ENCODE measurements at regions not wholly inside any gene's neighbourhood (a gene's known extent, or its start where the extent isn't known, plus 50 kb on each side); places are given as distances from the start of the nearest gene placed in this dataset.

- ATAC-seq (no peak), DNase-seq (ENCODE audit: low read depth, low spot score) (no peak)
- Histone ChIP-seq H3K36me3 (ENCODE audit: control insufficient read depth, insufficient read depth, low read length) (no peaks in the 10 kb centered on the region), H3K4me3 (ENCODE audit: low read depth in 2 of 2, low read length in 2 of 2) (no peak overlapping the region), H3K9me3 (ENCODE audit: control insufficient read depth, insufficient read depth, low read depth, low read length) (no peaks in the 10 kb centered on the region), H3K4me1 (ENCODE audit: control insufficient read depth, insufficient read depth, low read length) (no peaks in the 10 kb centered on the region), H3K27ac (ENCODE audit: low read length) (no peak overlapping the region), H3K27me3 (ENCODE audit: control insufficient read depth, insufficient read depth, low read length) (no peaks in the 10 kb centered on the region)
- no TSS peak for BruUV-seq (replicated peaks)
- POLR2A ChIA-PET, result no interaction called here
- CTCF ChIA-PET, result no interaction called here
- in situ Hi-C loops (cut with HindIII; ENCODE audit: low pct_unique_long_range_greater_than_20kb, low sequenced_read_pairs) (no loop called here), intact Hi-C loops (cut with micrococcal nuclease; ENCODE audit: unreplicated experiment) (no loop called here)
- TF ChIP-seq SIN3A (IDR thresholded peaks at IDR 0.05; ENCODE audit: borderline replicate concordance, insufficient read depth, low read depth, low read length), result no peak
- no peak for TF ChIP-seq REST (IDR thresholded peaks at IDR 0.05; ENCODE audit: insufficient read depth in 1 of 2, low read depth in 2 of 2, low read length in 1 of 2)
- no peak for TF ChIP-seq POLR2AphosphoS5 (IDR thresholded peaks at IDR 0.05; ENCODE audit: low read depth, low read length)
- TF ChIP-seq TCF7L2 (IDR thresholded peaks at IDR 0.05; ENCODE audit: low read depth, low read length), result no peak
- TF ChIP-seq CTCF (IDR thresholded peaks at IDR 0.05), result no peak
Measured at GRCh38 chr22:48578138-48579042, 1249.3 kb downstream of the BRD1 start.

GRCh38 chr22:48577691-48578090 lies 1250.0 kb downstream of the BRD1 start:
- ATAC-seq, result no peak

More at GRCh38 chr22:48577691-48578090, 1250.0 kb downstream of the BRD1 start:
- BruUV-seq (replicated peaks), result no TSS peak
- no peak for TF ChIP-seq TCF7L2 (IDR thresholded peaks at IDR 0.05; ENCODE audit: low read depth, low read length)
- no peak for TF ChIP-seq CTCF (IDR thresholded peaks at IDR 0.05)
- TF ChIP-seq POLR2AphosphoS5 (IDR thresholded peaks at IDR 0.05; ENCODE audit: low read depth, low read length), result no peak
- no peak for TF ChIP-seq SIN3A (IDR thresholded peaks at IDR 0.05; ENCODE audit: borderline replicate concordance, insufficient read depth, low read depth, low read length)
- no peak for TF ChIP-seq REST (IDR thresholded peaks at IDR 0.05; ENCODE audit: insufficient read depth in 1 of 2, low read depth in 2 of 2, low read length in 1 of 2)
- H3K36me3 ChIP-seq (ENCODE audit: control insufficient read depth, insufficient read depth, low read length), result no peaks in the 10 kb centered on the region
- POLR2A ChIA-PET, result no interaction called here
- intact Hi-C loops (cut with micrococcal nuclease; ENCODE audit: unreplicated experiment) (no loop called here), in situ Hi-C loops (cut with HindIII; ENCODE audit: low pct_unique_long_range_greater_than_20kb, low sequenced_read_pairs) (no loop called here)
- H3K4me1 ChIP-seq (ENCODE audit: control insufficient read depth, insufficient read depth, low read length), result no peaks in the 10 kb centered on the region
- CTCF ChIA-PET, result no interaction called here
- H3K4me3 ChIP-seq (ENCODE audit: low read depth in 2 of 2, low read length in 2 of 2), result no peak overlapping the region
- H3K27me3 ChIP-seq (ENCODE audit: control insufficient read depth, insufficient read depth, low read length), result no peaks in the 10 kb centered on the region
- no peaks in the 10 kb centered on the region for H3K9me3 ChIP-seq (ENCODE audit: control insufficient read depth, insufficient read depth, low read depth, low read length)
- H3K27ac ChIP-seq (ENCODE audit: low read length), result no peak overlapping the region
- no peak for DNase-seq (ENCODE audit: low read depth, low spot score)

Data from Panc1 (cell line).